ENCODE measurements at regions not wholly inside any gene's neighbourhood (a gene's known extent, or its start where the extent isn't known, plus 50 kb on each side); places are given as distances from the start of the nearest gene placed in this dataset.

GRCh38 chr7:36076074-36076473 is 77.0 kb upstream of the EEPD1 start:
- DNase-seq: peak; percentile 17 to 54

DNA sequence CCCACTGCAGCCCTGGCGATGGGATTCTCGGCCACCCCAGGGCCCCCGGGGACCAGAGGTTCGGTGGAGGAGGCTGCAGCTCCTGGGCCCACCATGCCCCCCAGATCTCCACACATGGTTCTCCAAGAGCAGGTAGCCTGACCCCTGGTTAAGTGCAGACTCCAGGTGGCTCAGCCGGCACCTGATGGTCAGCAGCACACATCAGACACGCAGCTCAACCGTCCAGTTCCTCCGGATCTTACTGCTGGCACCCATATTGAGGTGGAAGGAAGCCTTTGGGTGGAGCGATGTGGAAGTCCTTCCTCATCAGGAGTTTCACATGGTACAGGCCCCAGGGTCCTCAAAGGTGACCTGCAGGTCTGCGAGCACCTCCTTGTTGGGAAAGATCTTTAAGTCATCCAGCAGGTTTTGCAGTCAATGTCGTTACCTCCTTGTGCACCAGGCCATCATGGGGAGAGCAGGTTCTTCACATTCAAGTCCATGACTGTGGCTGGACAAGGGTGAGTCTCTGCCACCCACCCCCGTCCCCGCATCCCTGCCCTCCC is 74.2 kb upstream of the EEPD1 start:
- DNase-seq: no peak

GRCh38 chr7:36079446-36080025 is 73.5 kb upstream of the EEPD1 start:
- DNase-seq: no peak

GRCh38 chr7:36080843-36081242 is 72.2 kb upstream of the EEPD1 start:
- DNase-seq: no peak

- DNase-seq: no peak
These were observed 70.8 kb upstream of the EEPD1 start for GRCh38 chr7:36082216-36082615.

- no peak for DNase-seq
These were observed 70.1 kb upstream of the EEPD1 start for GRCh38 chr7:36082910-36083309.

DNA sequence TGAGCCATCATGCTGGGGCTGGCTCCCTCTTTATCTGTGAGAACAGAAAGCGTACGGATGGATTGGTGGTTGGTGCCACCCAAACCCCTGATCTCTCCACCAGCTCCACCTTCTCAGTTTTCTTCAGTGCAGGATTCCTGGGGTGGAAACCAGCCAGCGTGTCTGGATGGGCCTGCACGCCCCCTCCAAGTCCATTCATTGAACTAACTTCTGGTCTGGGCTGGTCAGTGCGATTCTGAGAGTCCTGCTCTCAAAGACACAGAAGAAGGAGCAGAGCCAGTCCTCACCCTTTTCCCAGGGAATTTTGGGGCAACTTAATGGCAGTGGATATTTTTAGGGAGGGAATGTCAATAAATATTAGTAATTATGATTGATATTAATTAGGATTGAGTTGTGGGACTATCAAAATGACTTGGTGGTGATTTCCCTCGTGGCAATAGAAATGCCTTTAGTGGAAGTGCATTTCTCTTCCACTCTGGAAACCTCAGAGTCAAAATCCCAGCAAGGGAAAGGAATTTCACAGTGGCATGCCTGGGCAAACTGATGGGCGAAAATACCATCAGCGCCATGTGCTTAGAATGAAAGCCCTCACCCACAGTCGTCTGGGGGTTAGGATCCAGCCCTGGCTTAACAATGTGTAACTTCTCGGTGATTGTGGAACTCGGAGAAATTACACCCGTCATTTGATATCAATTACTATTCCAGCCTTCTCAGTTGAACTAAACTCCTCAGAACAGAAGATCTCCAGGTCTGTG is 69.3 kb upstream of the EEPD1 start:
- no peak for DNase-seq

GRCh38 chr7:36084485-36085091 is 68.5 kb upstream of the EEPD1 start:
- DNase-seq: peak in 1 of 2 experiments; percentile 25

- no peak for DNase-seq
These were observed 68.0 kb upstream of the EEPD1 start for GRCh38 chr7:36085096-36085495.

DNA sequence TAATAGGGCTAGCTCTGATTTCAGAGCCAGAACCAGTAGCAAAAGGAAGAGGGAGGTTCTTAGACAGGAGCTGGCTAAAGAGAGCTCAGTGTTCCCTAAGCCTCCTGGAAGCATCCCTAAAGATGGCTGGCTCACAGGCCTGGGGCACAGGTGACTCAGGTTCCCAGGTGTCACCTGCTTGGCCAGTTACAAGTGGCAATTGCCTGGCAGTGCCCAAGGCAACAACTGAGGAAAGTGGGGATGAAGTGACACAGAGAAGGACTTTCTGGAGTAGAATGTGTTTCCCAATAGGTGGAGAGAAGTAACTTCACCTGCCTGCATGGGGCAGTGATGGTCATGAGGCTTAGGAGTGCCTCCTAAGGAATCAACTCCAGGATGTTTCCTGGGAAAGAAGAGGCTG is 66.5 kb upstream of the EEPD1 start:
- DNase-seq: no peak

DNA sequence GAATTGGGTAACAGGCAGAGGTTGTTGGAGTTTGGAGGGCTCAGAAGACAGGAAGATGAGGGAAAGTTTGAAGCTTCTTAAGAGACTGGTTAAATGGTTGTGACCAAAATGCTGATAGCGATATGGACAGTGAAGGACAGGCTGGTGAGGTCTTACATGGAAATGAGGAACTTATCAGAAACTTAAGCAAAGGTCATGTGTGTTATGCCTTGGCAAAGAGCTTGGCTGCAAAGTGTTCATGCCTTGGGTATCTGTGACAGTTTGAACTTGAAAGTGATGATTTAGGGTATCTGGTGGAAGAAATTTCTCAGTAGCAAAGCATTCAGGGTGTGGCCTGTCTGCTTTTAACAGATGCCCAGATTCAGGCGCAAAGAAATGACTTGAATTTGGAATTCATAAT is 64.5 kb upstream of the EEPD1 start:
- no peak for DNase-seq

DNA sequence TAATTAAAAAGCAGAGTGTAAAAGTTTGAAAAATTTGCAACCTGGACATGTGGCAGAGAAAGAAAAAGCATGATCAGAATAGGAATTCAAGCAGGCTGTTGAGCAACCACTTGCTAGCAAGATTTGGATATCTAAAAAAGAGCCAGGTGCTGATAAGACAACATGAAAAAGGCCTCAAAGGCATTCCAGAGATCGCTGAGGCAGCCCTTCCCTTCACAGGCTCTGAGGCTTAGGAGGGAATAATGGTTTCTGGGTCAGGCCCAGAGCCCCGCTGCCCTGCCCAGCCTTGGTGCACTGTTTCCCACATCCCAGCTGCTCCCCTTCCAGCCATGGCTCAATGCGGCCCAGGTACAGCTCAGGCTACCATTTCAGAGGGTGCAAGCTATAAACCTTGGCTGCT is 64.1 kb upstream of the EEPD1 start:
- DNase-seq: no peak

GRCh38 chr7:36090976-36091873 is 61.8 kb upstream of the EEPD1 start:
- DNase-seq: no peak

- no peak for DNase-seq
These were observed 61.2 kb upstream of the EEPD1 start for GRCh38 chr7:36091874-36092176.

- DNase-seq: no peak
These were observed 60.8 kb upstream of the EEPD1 start for GRCh38 chr7:36092221-36092771.

DNA sequence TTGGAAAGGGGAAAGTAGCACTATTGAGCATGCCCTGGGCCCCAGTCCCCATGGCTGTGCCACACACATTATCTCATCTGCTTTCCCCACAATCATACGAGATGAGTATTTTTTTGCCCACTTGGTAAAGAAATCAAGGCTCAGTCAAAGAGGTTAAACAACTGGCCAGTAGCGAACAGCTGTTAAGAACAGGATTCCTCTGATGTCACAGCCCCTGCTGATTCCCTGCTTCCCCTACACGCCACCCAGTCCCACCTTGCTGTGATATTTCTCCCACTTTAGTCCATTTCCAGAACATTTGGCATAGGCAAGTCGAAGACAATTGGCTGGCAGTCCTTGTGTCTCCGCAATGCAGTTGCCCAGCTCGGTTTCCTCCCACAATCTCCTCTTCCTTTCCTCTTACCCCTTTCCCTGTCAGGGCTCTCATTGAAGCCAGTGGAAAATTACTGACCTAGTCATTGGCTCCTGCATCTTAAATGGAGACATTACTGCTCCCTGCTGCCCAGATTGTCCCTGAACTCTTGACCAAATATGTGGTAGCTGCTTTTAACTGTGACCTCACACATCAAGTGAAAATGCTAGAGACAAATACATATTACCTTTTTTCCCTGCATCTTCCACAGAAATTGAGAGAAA is 56.5 kb upstream of the EEPD1 start:
- DNase-seq: no peak

- no peak for DNase-seq
These were observed 55.0 kb upstream of the EEPD1 start for GRCh38 chr7:36098096-36098495.

DNA sequence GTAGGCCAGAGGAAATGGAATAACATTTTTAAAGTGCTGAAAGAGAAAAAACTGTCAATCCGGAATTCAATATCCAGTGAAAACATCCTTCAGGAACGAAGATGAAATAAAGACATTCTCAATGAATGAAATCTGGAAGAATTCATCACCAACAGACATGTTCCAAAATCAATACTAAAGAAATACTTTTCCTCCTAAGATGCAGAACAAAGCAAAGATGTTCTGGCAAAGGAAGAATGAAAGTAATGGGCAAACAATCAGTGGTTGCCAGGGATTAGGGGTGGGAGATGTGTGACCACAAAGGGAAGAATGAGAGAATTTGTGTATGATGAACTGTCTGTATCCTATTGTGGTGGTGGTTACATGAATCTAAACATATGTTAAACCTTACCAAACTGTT is 52.8 kb upstream of the EEPD1 start:
- DNase-seq: no peak

- no peak for DNase-seq
These were observed 52.4 kb upstream of the EEPD1 start for GRCh38 chr7:36100634-36101033.
